NCI-H2196 (cell line): ENCODE measurements at regions not wholly inside any gene's neighbourhood (a gene's known extent, or its start where the extent isn't known, plus 50 kb on each side); places are given as distances from the start of the nearest gene placed in this dataset.

Experiments used
- DNase-seq: peaks from one replicate; lab custom pipeline; 2025; ENCODE audit not compliant: unreplicated experiment; lab: John Stamatoyannopoulos, UW

DNA sequence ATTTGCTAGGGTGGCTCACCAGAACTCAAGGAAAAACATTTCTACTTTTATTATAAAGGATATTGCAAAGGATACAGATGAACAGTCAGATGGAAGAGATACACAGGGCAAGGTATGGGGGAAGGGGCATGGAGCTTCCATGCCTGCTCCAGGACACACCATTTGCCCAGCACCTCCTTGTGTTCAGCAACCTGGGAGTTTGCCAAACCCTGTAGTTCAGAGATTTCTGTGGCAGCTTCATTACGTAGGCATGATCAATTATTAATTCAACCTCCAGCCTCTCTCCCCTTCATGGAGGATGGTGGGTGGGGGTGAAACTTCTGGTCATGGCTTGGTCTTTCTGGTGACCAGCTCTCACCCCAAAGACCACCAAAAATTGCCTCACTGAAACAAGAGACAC, 353.9 kb upstream of the THBS1 start:
- DNase-seq = no peak

GRCh38 chr15:39228889-39229288, 352.0 kb upstream of the THBS1 start:
- no peak for DNase-seq

GRCh38 chr15:39230205-39230907, 350.5 kb upstream of the THBS1 start:
- no peak for DNase-seq

DNA sequence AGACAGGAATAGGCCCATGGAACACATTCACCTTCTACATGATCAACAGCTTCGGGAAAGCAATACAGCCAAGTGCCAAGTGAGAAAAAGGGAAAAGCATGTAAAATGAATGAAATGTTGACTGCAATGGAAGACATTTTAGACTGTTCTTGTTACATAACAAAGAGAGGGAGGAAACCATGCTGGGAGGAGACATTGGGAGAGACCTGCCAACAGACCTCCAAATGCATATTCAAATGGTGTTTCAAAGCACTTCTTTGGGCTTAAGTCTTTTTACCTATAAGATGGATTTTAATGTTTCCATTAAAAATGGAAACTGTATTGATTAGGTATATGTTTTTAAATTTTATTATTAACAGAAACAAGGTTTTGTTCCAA, 350.0 kb upstream of the THBS1 start:
- DNase-seq = no peak

GRCh38 chr15:39232512-39232911, 348.4 kb upstream of the THBS1 start:
- DNase-seq = no peak

DNA sequence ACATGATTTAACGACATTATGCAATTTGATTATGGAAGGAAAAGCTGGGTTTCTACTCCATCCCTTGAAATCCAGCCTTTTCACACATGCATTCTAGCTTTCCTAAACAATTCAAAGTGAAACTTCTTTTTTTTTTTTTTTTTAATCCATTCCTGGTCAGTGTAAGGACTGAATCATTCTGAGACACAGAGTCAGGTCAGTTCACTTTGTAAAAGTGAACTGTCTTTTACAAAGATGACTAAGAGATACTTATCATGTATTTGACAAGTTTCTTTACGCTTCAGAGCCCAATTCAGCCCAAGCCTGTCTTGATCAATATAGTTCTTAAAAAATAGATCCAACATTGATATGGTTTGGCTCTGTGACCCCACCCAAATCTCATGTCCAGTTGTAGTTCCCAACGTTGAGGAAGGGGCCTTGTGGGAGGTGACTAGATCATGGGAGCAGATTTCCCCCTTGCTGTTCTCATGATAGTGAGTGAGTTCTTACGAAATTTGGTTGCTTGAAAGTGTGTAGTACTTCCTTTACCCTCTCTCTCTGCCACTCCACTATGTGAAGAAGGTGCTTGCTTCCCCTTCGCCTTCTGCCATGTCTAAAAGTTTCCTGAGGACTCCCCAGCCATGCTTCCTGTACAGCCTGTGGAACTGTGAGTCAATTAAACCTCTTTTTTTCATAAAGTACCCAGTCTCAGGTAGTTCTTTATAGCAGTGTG, 345.6 kb upstream of the THBS1 start:
- DNase-seq = no peak

GRCh38 chr15:39236375-39236774, 344.5 kb upstream of the THBS1 start:
- DNase-seq = no peak

DNA sequence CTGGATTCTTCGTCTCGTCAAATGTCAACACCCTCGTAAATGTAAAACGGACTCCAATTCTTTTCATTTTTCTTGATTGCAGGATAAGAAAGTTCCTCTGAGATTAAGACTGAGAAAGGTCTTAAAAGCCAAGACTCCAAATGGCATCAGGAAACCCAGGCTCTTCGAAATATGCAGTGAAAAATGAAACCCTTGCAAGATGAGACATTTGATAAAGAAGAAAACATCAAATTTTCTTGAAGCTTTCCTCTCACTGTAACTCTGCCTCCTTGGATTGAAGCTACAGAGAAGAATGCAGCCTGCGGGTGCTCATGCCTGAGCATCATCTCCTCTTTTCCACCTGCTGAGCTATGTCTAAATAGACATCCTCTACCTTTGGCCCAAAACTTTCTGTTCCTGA, 342.4 kb upstream of the THBS1 start:
- no peak for DNase-seq

- DNase-seq = no peak
Measured at GRCh38 chr15:39239562-39239961, 341.3 kb upstream of the THBS1 start.

DNA sequence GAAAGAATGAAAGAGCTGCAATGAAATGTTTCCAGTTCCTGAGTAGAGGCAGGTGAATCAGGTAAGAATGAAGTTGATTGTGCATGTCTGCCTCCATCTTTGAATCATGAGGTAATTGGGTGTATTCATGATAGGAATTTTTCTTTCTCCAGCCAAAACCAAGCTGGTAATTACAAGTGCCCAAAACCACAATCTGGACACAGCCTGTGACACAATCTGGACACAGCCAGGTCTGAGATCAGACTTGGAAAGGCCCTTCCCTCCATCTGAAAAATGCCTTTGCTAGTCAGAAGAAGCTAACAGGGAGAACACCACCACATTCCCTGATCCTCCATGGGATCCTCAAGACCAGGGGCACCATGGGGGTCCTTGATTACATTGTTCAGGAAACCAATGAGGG, 338.5 kb upstream of the THBS1 start:
- DNase-seq = no peak

GRCh38 chr15:39243396-39243795, 337.5 kb upstream of the THBS1 start:
- no peak for DNase-seq

DNA sequence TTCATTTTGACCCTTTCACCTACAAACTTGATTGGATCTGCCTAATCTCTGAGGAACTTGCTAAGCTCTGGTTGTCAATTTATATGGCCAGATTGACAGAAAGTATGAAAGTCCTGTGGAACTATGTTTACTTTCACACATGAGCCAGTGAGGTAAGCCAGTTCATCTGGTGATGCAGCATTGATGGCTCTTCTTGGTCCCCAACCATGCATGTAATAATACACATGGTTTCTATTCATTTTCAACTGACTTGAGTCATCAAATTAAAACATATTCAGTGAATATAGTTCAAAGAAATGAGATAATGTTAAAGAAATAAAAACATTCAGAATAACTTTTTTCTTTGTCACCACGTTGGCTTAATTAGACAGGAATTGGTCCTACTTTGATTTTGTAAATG, 336.1 kb upstream of the THBS1 start:
- DNase-seq = no peak

DNA sequence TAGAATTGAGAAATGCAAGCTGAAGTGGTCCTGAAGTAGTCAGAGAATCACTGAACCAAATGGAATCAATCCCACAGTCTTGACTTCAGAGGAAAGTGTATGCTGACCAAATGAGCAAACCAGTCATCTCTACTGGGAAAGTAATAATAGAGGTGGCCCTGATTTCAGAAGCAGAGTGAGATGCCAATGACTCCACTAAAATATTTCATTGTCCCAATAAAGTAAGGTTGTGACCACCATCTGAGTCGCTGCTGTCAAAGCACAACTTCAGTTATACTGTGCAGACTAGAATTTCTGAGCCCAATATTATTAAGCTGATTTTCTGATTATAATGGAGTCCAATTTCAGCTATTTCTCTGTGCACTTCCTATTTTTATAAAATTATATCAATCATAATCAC, 334.4 kb upstream of the THBS1 start:
- DNase-seq = no peak

GRCh38 chr15:39247574-39247973, 333.3 kb upstream of the THBS1 start:
- no peak for DNase-seq

DNA sequence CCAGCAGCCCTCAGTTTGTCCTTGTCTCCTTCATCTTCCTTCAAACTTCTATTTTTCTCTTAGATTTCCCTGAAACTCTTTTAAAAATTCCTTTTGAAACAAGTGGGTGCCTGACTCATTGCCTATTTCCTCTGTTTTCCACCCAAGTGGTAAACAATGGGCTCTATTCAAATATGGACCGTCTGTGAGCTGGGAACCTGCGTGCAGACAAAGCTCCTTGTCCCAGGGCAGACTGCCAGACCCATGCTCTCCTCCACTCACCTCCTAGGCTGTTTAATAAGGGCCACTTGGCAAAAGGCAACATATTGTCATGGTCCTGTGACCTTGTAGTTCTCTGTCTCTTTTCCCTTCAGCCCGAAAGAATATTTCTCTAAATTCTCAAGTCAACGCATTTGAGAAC, 332.7 kb upstream of the THBS1 start:
- DNase-seq = no peak

GRCh38 chr15:39250001-39250400, 330.9 kb upstream of the THBS1 start:
- no peak for DNase-seq

GRCh38 chr15:39250460-39251186, 330.3 kb upstream of the THBS1 start:
- DNase-seq = no peak

GRCh38 chr15:39251413-39252133, 329.3 kb upstream of the THBS1 start:
- DNase-seq = no peak

GRCh38 chr15:39252134-39252470, 328.8 kb upstream of the THBS1 start:
- DNase-seq = no peak

DNA sequence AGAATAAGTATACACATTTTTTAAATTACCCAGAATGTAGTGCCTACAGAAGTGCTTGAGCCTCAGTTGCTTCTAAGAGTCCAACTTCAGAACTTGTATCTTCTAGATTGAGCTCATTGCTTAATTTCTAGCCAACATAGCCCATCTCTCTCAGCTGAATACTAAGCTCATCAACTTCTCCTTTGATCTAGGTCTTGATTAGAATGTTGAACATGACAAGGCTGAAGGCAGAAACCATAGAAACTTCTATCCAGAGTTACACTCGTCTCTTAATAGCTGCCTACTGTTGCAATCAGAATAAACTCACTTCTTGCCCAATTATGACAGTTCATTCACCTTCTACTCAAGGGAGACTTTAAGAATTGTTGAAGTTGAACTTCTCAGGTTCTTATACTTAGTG, 327.3 kb upstream of the THBS1 start:
- no peak for DNase-seq

- no peak for DNase-seq
Measured at GRCh38 chr15:39254181-39254580, 326.7 kb upstream of the THBS1 start.

- no peak for DNase-seq
Measured at GRCh38 chr15:39255760-39256159, 325.1 kb upstream of the THBS1 start.
